GM19395 (cell line): ENCODE measurements at regions not wholly inside any gene's neighbourhood (a gene's known extent, or its start where the extent isn't known, plus 50 kb on each side); places are given as distances from the start of the nearest gene placed in this dataset.

ENCODE experiments used
- ATAC-seq: cut with Tn5 transposase; IDR thresholded peaks from one replicate; pipeline ENCODE4 v1.9.1; 2021; ENCODE audit warnings: mild to moderate bottlenecking, moderate library complexity; ENCODE audit not compliant: unreplicated experiment

DNA sequence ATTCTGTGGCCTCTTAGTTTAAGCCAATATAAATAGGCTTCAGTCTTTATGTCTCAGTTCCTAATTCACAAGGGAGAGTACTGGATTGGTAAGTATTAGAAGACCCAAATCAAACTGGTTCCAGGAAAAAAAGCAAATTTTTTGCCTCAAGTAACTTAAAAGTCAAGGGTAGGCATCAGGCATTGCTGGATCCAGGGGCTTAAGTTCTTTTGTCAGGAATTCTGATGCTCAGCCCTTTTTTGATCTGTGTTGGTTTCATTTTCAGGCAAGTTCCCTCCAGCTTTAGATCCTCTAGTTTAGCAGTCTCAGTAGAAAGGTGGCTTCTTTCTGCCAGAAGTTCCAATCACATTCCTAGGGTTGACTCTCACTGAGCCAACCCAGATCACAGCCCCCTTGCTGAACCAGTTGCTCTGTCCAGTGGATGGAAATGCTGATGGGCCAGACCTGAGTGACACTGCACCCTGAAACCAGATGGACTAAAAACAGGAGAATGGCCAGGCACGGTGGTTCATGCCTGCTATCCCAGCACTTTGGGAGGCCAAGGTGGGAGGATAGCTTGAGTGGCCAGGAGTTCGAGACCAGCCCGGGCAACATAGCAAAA, 253.5 kb downstream of the SHQ1 start:
- ATAC-seq = no peak

- no peak for ATAC-seq
Observed at GRCh38 chr3:72593881-72594397, 254.3 kb downstream of the SHQ1 start.

GRCh38 chr3:72591522-72592421, 256.5 kb downstream of the SHQ1 start:
- ATAC-seq = no peak

- no peak for ATAC-seq
Observed at GRCh38 chr3:72590732-72591221, 257.5 kb downstream of the SHQ1 start.

DNA sequence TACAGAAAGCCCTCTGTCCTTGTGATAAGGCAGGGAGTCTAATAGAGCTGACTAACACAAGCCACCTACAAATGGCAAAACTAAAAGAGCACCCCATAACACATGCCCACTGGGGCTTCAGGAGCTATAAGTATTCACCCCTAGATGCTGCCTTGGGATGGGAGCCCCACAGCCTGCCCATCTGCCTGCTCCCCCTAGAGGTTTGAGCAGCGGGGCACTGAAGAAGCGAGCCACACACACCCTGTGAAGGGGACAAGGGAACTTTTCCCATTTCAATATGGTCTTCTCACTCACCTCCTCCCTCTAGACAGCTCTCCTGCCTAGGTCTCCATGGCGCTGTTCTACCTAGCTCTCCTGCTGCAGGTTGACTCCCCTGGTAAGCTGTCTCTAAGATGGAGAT, 261.0 kb downstream of the SHQ1 start:
- ATAC-seq = no peak

GRCh38 chr3:72586694-72587093, 261.6 kb downstream of the SHQ1 start:
- no peak for ATAC-seq

DNA sequence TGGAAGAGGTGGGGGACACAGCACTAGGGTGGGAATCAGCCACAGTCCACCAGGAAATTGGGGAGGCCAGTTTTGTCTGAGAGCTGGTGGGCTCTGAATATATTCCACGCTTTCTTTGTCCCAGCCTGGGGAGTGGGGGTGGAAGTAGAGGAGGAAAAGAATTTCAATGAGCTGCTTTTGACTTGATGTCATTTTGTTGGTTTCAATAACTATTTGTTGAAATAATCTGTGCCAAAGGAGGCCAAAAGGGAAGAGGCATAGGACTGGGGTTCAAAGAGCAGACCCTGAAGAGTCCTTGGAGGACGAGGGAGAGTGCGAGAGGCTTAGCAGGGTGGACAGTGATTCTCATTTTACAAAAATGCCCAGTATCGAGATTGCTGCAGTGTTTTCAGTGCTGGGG, 262.3 kb downstream of the SHQ1 start:
- ATAC-seq = no peak

DNA sequence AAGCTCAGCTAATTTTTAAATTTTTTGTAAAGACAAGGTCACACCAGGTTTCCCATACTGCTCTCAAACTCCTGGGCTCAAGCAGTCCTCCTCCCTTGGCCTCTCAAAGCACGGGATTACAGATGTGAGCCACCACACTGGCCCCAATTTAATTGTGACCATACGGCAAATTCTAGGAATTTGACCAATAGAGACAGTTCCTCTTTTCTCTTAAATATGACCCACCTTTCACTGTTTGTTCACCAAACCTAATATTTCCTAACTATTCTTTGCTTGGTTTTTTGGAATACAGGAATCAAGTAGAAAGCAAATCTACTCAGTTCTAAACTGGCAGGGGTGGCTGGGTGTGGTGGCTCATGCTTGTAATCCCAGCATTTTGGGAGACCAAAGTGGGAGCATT, 264.0 kb downstream of the SHQ1 start:
- no peak for ATAC-seq

GRCh38 chr3:72582963-72583362, 265.3 kb downstream of the SHQ1 start:
- no peak for ATAC-seq

GRCh38 chr3:72582211-72582878, 265.9 kb downstream of the SHQ1 start:
- ATAC-seq = peak; percentile 99

DNA sequence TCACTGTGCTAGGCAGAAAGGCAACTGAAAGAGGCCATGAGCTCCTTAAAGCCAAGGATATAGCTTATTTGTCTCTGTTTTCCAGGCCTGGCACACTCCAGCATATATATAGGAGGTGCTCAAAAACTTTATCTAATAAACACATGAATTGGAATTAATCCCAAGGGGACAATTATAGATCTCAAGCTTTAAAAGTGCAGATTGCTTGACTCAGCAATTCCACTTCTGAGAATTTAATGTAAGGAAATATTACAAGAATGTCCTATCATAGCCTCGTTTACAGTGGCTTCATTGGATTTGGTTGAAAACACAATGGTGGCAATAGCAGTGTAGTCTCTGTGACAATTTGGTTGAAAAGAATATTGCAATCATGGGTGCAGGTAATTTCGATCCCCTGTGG, 267.3 kb downstream of the SHQ1 start:
- no peak for ATAC-seq

GRCh38 chr3:72580246-72580756, 267.9 kb downstream of the SHQ1 start:
- ATAC-seq = no peak

DNA sequence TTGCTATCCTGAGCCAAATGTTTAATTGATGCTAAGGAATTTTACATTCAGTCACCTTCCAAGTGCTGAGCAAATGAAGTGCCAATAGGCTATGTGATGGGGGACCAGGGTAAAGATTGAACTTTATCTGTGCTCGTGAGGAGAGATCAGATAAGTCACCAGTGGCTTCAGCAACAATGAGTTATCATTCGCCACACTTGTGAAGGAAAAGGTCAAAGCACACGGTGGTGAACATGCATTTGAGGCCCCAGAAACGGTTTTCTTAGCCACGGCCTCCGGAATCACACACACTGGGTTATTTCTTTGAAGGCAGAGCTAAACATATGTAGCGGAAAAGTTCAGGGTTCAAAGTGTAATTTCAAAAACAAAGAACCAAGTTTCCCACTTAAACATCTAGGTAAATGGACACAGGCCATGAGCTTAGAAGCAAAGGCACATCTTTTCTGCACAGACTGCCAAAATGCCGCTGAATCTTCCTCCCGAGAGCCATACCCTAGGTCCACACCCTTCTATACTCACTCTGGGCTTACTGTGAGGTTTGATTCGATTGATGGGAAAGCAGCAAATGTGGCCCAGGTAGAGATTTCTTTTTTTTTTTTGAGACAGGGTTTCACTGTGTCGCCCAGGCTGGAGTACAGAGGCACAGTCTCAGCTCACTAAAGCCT, 268.5 kb downstream of the SHQ1 start:
- ATAC-seq = no peak

DNA sequence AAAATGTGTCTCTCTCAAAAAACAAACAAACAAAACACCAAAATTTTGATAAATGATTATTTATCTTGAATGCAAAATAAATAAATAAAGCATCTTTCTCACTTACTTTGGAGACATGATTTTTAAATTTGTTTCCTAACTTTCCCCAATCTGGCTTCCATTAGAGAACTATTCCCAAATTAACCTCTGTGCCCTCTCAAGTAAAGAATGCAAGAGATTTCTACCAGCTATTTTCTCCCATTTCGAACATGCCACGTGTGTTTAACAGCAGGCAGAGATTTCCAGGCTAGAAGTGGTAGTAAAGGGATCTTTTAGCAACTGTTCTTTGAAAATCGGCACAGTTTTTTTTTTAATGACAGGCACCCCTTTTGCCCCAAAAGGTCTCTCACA, 269.1 kb downstream of the SHQ1 start:
- ATAC-seq = no peak

DNA sequence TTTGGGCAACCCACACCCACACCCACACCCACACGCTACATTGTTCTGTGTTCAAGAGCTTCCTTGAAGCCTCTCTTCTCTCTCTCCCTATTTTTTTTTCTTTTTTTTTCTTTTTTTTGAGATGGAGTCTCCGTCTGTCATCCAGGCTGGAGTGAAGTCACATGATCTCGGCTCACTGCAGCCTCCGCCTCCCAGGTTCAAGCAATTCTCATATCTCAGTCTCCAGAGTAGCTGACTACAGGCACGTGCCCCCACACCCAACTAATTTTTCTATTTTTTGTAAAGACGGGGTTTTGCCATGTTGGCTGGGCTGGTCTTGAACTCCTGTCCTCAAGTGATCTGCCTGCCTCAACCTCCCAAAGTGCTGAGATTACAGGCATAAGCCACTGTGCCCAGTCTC, 271.1 kb downstream of the SHQ1 start:
- no peak for ATAC-seq

- no peak for ATAC-seq
Observed at GRCh38 chr3:72576563-72576962, 271.7 kb downstream of the SHQ1 start.

DNA sequence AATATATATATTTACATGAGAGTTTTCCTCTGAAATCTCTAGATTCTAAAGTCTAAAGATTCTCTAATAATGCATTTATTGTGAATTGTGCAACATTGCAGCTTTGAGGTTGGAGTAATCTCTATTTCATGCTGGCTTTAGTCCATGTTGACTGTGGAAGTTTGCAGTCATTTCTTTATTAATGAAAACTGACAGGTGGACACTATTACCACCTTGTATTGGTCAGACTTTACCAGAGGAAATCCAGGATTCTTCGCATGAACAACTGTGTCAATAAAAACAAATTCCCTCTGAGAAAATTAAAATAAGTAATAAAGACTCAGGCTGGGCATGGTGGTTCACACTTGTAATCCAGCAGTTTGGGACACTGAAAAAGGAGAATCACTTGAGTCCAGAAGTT, 274.1 kb downstream of the SHQ1 start:
- no peak for ATAC-seq

GRCh38 chr3:72573051-72573450, 275.2 kb downstream of the SHQ1 start:
- no peak for ATAC-seq

GRCh38 chr3:72572489-72573007, 275.7 kb downstream of the SHQ1 start:
- ATAC-seq = no peak

- no peak for ATAC-seq
Observed at GRCh38 chr3:72571638-72572114, 276.6 kb downstream of the SHQ1 start.
